Endodermal cell (in vitro differentiated cells): ENCODE measurements at regions not wholly inside any gene's neighbourhood (a gene's known extent, or its start where the extent isn't known, plus 50 kb on each side); places are given as distances from the start of the nearest gene placed in this dataset.

Experiments used
- DNase-seq: peaks from one replicate; pipeline ENCODE4 v3.0.0-alpha.2; 2017
- H3K27ac ChIP-seq: 2 replicates; pipeline ENCODE4 v1.5.1; 2013; ENCODE audit warnings: mild to moderate bottlenecking, low read depth, low read length, moderate library complexity
- H3K27me3 ChIP-seq: 2 replicates; pipeline ENCODE4 v1.6.1; 2013; ENCODE audit warnings: mild to moderate bottlenecking, low read length, moderate library complexity; ENCODE audit not compliant: insufficient read depth, control insufficient read depth, poor library complexity, severe bottlenecking
- H3K36me3 ChIP-seq: 2 replicates; pipeline ENCODE4 v1.7.0; 2013; ENCODE audit warnings: mild to moderate bottlenecking, low read length, moderate library complexity; ENCODE audit not compliant: control insufficient read depth, insufficient read depth
- H3K4me1 ChIP-seq: one replicate; pipeline ENCODE4 v1.7.0; 2013; ENCODE audit warnings: low read length; ENCODE audit not compliant: control insufficient read depth, insufficient read depth
- H3K4me3 ChIP-seq: 2 replicates; pipeline ENCODE4 v1.5.1; 2013; ENCODE audit warnings: mild to moderate bottlenecking, low read length, moderate library complexity
- H3K9ac ChIP-seq: 2 replicates; pipeline ENCODE4 v1.6.1; 2013; ENCODE audit warnings: mild to moderate bottlenecking, low read length, moderate library complexity; ENCODE audit not compliant: poor library complexity, severe bottlenecking; ENCODE audit errors: extremely low read depth
- H3K9me3 ChIP-seq: 2 replicates; pipeline ENCODE4 v1.6.1; 2013; ENCODE audit warnings: mild to moderate bottlenecking, low read length, moderate library complexity; ENCODE audit not compliant: control insufficient read depth
- H3K27ac Mint-ChIP-seq: 2 replicates; pipeline ENCODE4 v1.8.0; 2020; ENCODE audit warnings: mixed read lengths
- H3K27me3 Mint-ChIP-seq: 2 replicates; pipeline ENCODE4 v1.8.0; 2021; ENCODE audit warnings: mild to moderate bottlenecking, mixed read lengths; ENCODE audit not compliant: insufficient read depth
- H3K36me3 Mint-ChIP-seq: 2 replicates; pipeline ENCODE4 v1.8.0; 2020; ENCODE audit warnings: low read depth, mixed read lengths
- H3K4me1 Mint-ChIP-seq: 2 replicates; pipeline ENCODE4 v1.8.0; 2020; ENCODE audit warnings: mixed read lengths
- H3K4me3 Mint-ChIP-seq: 2 replicates; pipeline ENCODE4 v1.8.0; 2020; ENCODE audit warnings: mild to moderate bottlenecking, moderate library complexity, mixed read lengths
- H3K9me3 Mint-ChIP-seq: 2 replicates; pipeline ENCODE4 v1.8.0; 2020; ENCODE audit warnings: mild to moderate bottlenecking, mixed read lengths
- WGBS, 2 experiments: methylation state at CpG; one replicate each; pipeline versions ENCODE4 v1.1.5 to v1.1.7; 2013; ENCODE audit warnings: missing lambda C conversion rate in 2 of 2, mixed read lengths in 1 of 2; ENCODE audit not compliant: insufficient coverage in 1 of 2, insufficient read length in 1 of 2; 5-methylcytosine and 5-hydroxymethylcytosine counted together
- TF ChIP-seq, protein P1 (sequence below): fragments of 200-600 bp; sonication (generic); conservative IDR thresholded peaks from 2 replicates; pipeline ENCODE4 v1.5.0; 2021; ENCODE audit warnings: antibody characterized with exemption, mild to moderate bottlenecking

DNA sequence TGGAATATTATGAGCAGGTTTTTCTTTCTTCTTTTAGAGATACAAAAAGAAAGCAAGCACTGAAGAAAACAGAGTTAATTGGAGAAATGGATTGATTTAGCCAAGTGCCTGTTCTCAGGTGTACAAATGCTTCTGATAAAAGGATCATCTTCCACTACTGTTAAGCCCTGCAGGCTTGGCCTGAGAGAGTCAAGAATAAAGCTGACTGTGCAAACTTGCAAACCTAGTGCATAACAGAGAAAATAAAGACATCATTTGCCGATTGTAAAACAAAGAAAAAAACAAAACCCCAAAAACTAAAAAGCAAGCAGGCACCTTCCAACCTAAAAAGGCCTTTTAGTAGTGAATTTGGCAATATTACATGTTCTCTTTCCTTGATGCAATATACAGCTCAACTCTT is 78.0 kb upstream of the CCDC80 start:
- Histone ChIP-seq H3K4me1 (no peaks in the 10 kb centered on the region), H3K27me3 (no peaks in the 10 kb centered on the region), H3K9ac (no peak overlapping the region), H3K4me3 (no peak overlapping the region), H3K36me3 (no peaks in the 10 kb centered on the region), H3K27ac (no peak overlapping the region), H3K9me3 (peaks cover 9% of the 10 kb centered on the region)
- DNase-seq: no peak
- H3K36me3 Mint-ChIP-seq: peaks cover 4% of the 10 kb centered on the region
- H3K9me3 Mint-ChIP-seq: peaks cover 9% of the 10 kb centered on the region
- WGBS, 2 experiments: 63 to 100% methylated on average over 1 of the region's 1 CpG
- no peak overlapping the region for H3K27ac Mint-ChIP-seq
- TF ChIP-seq, protein P1, sequence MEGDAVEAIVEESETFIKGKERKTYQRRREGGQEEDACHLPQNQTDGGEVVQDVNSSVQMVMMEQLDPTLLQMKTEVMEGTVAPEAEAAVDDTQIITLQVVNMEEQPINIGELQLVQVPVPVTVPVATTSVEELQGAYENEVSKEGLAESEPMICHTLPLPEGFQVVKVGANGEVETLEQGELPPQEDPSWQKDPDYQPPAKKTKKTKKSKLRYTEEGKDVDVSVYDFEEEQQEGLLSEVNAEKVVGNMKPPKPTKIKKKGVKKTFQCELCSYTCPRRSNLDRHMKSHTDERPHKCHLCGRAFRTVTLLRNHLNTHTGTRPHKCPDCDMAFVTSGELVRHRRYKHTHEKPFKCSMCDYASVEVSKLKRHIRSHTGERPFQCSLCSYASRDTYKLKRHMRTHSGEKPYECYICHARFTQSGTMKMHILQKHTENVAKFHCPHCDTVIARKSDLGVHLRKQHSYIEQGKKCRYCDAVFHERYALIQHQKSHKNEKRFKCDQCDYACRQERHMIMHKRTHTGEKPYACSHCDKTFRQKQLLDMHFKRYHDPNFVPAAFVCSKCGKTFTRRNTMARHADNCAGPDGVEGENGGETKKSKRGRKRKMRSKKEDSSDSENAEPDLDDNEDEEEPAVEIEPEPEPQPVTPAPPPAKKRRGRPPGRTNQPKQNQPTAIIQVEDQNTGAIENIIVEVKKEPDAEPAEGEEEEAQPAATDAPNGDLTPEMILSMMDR: no peak
- H3K27me3 Mint-ChIP-seq: no peaks in the 10 kb centered on the region
- no peaks in the 10 kb centered on the region for H3K4me1 Mint-ChIP-seq
- H3K4me3 Mint-ChIP-seq: no peak overlapping the region

DNA sequence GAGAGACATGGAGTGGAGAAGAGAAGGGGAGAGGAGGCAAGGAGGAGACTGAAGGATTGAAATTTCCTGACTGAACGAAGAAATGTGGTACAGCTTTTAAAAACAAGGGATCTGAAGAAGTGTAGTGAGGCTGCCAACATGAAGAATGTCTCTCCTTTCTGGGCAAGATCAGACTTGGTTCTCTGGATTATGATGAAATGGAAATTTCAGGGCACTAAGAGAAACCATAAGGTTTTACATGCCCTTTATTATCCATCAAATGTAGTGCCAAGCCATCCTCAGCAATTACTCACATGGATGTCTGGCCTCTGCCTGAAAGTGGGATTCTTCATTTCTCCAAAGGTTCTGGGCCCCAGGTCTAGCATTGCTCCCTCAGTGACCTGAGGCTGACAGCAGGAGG is 77.6 kb upstream of the CCDC80 start:
- no peaks in the 10 kb centered on the region for H3K36me3 ChIP-seq
- H3K4me1 Mint-ChIP-seq: no peaks in the 10 kb centered on the region
- no peak overlapping the region for H3K27ac ChIP-seq
- TF ChIP-seq, protein P1: no peak
- no peaks in the 10 kb centered on the region for H3K27me3 ChIP-seq
- H3K4me3 Mint-ChIP-seq: no peak overlapping the region
- no peak overlapping the region for H3K4me3 ChIP-seq
- DNase-seq: no peak
- peaks cover 5% of the 10 kb centered on the region for H3K9me3 Mint-ChIP-seq
- H3K27me3 Mint-ChIP-seq: no peaks in the 10 kb centered on the region
- no peak overlapping the region for H3K9ac ChIP-seq
- 32 to 57% methylated on average over 1 of the region's 1 CpG for WGBS, 2 experiments
- no peaks in the 10 kb centered on the region for H3K4me1 ChIP-seq
- H3K36me3 Mint-ChIP-seq: no peaks in the 10 kb centered on the region
- H3K27ac Mint-ChIP-seq: no peak overlapping the region
- H3K9me3 ChIP-seq: peaks cover 9% of the 10 kb centered on the region

- H3K27me3 ChIP-seq: no peaks in the 10 kb centered on the region
Measured at GRCh38 chr3:112709911-112710310, 69.0 kb upstream of the CCDC80 start.

More at GRCh38 chr3:112709911-112710310, 69.0 kb upstream of the CCDC80 start:
- Mint-ChIP-seq H3K4me1 (no peaks in the 10 kb centered on the region), H3K27me3 (no peaks in the 10 kb centered on the region), H3K4me3 (no peak overlapping the region), H3K9me3 (no peaks in the 10 kb centered on the region), H3K27ac (no peak overlapping the region), H3K36me3 (no peaks in the 10 kb centered on the region)
- Histone ChIP-seq H3K36me3 (no peaks in the 10 kb centered on the region), H3K4me3 (no peak overlapping the region), H3K9ac (no peak overlapping the region), H3K9me3 (peaks cover 5% of the 10 kb centered on the region), H3K27ac (no peak overlapping the region), H3K4me1 (no peaks in the 10 kb centered on the region)
- DNase-seq: no peak
- TF ChIP-seq, protein P1: no peak
